Spleen (tissue), 7 donors: ENCODE measurements at regions not wholly inside any gene's neighbourhood (a gene's known extent, or its start where the extent isn't known, plus 50 kb on each side); places are given as distances from the start of the nearest gene placed in this dataset.

Experiments used
- CTCF ChIP-seq, 11 experiments: fragments of 200-600 bp in 7 of 11; fragments of 450-650 bp in 4 of 11; sonication (generic) in 4 of 11; IDR thresholded peaks in 8 of 11; conservative IDR thresholded peaks in 3 of 11; 1 replicate in 7 of 11; 2 replicates in 4 of 11; pipeline versions ENCODE4 v1.4.0 to v1.8.0; 2016 to 2021; ENCODE audit warnings: antibody characterized with exemption in 11 of 11, inconsistent platforms in 4 of 11, mild to moderate bottlenecking in 1 of 11
- POLR2A ChIP-seq, 3 donors: fragments of 450-650 bp; IDR thresholded peaks; one replicate each; pipeline ENCODE4 v1.5.1; 2017; ENCODE audit warnings: antibody characterized with exemption in 3 of 3, mild to moderate bottlenecking in 1 of 3
- donor health status: DM: no; HTN: no; CAD: no; lungs with moderate emphysema.
- donor health status: DM: no; HTN: no; CAD: no.
- donor health status: DM: no; HTN: no; CAD: no.

GRCh38 chr5:53362521-53362941 is 117.9 kb upstream of the FST start:
- TF ChIP-seq POLR2A (IDR thresholded peaks at IDR 0.05) (no peak), CTCF (IDR thresholded peaks at IDR 0.05 in 8 of 11, conservative IDR thresholded peaks at IDR 0.05 in 3 of 11) (no peak)
